ENCODE measurements at regions not wholly inside any gene's neighbourhood (a gene's known extent, or its start where the extent isn't known, plus 50 kb on each side); places are given as distances from the start of the nearest gene placed in this dataset.

DNA sequence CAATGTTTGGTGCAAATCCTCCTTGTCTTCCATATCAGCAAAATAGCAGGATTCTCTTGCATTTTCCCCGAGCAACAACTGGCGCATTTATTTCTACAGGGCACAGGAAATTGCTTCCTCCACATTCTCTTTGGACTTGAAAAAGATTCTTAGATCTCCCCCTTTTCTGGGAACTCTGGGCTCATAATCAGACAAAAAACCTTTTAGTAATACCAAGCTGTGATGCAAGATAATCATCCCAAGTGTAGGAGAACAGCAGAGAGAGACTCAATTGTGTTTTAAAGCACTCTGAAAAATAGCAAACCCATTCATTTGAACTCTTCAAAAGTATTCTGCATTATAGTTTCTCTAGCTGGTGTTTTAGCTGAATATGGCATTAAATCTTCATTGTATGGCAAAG is 419.6 kb upstream of the NPVF start:
- FAIRE-seq: no peak
- Histone ChIP-seq H3K4me2 (ENCODE audit: low read length) (no peak overlapping the region), H3K4me3 (ENCODE audit: insufficient read depth, low read depth, low read length) (no peak overlapping the region), H3K9ac (ENCODE audit: low read length) (no peak overlapping the region), H4K20me1 (ENCODE audit: insufficient read depth, low read length) (no peaks in the 10 kb centered on the region), H3K4me1 (ENCODE audit: insufficient read depth, low read length) (no peaks in the 10 kb centered on the region), H3K27ac (ENCODE audit: low read depth, low read length) (no peak overlapping the region), H3K27me3 (ENCODE audit: insufficient read depth, low read length) (no peaks in the 10 kb centered on the region), H2AFZ (ENCODE audit: low read depth, low read length) (no peak overlapping the region), H3K79me2 (ENCODE audit: insufficient read depth, low read length) (no peaks in the 10 kb centered on the region), H3K36me3 (ENCODE audit: insufficient read depth, low read length) (no peaks in the 10 kb centered on the region), H3K9me3 (ENCODE audit: insufficient read depth, low read depth, low read length) (no peaks in the 10 kb centered on the region)
- TF ChIP-seq, protein P1, sequence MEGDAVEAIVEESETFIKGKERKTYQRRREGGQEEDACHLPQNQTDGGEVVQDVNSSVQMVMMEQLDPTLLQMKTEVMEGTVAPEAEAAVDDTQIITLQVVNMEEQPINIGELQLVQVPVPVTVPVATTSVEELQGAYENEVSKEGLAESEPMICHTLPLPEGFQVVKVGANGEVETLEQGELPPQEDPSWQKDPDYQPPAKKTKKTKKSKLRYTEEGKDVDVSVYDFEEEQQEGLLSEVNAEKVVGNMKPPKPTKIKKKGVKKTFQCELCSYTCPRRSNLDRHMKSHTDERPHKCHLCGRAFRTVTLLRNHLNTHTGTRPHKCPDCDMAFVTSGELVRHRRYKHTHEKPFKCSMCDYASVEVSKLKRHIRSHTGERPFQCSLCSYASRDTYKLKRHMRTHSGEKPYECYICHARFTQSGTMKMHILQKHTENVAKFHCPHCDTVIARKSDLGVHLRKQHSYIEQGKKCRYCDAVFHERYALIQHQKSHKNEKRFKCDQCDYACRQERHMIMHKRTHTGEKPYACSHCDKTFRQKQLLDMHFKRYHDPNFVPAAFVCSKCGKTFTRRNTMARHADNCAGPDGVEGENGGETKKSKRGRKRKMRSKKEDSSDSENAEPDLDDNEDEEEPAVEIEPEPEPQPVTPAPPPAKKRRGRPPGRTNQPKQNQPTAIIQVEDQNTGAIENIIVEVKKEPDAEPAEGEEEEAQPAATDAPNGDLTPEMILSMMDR (IDR thresholded peaks at IDR 0.05; ENCODE audit: insufficient read depth, low read depth, low read length): no peak
- no peak for TF ChIP-seq EZH2 (IDR thresholded peaks at IDR 0.05; ENCODE audit: insufficient read depth, low read length)
- H3K9me3 Mint-ChIP-seq (ENCODE audit: unreplicated experiment): no peaks in the 10 kb centered on the region
- H3K36me3 Mint-ChIP-seq (ENCODE audit: low read depth, unreplicated experiment): no peaks in the 10 kb centered on the region
- H3K27me3 Mint-ChIP-seq (ENCODE audit: low read depth, unreplicated experiment): no peaks in the 10 kb centered on the region
- no peak overlapping the region for H3K4me3 Mint-ChIP-seq (ENCODE audit: unreplicated experiment)
- no peak for DNase-seq (ENCODE audit: low read depth)
- peaks cover 18% of the 10 kb centered on the region for H3K4me1 Mint-ChIP-seq (ENCODE audit: low read depth, unreplicated experiment)
- no peak overlapping the region for H3K27ac Mint-ChIP-seq (ENCODE audit: unreplicated experiment)

DNA sequence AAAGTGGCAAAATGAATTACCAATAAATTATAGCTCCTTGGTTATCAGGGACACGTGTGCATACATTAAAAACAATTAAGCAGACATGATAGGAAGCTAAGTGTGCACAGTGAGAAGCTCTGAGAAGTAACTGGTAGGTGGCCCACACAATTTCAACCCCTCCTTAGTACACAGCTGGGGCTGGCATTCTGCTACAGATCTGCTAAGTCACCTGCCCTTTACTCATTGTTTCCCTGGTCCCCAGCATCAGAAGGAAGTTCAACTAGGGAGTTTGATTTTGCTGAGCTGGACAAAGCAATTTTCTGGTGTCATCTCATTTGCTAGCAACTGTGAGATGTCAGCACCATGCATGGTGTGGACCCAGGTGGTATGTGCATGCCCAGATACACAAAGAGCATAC is 424.1 kb upstream of the NPVF start:
- Mint-ChIP-seq H3K4me1 (ENCODE audit: low read depth, unreplicated experiment) (peaks cover under 1% of the 10 kb centered on the region), H3K4me3 (ENCODE audit: unreplicated experiment) (no peak overlapping the region), H3K9me3 (ENCODE audit: unreplicated experiment) (no peaks in the 10 kb centered on the region), H3K27ac (ENCODE audit: unreplicated experiment) (no peak overlapping the region), H3K27me3 (ENCODE audit: low read depth, unreplicated experiment) (no peaks in the 10 kb centered on the region), H3K36me3 (ENCODE audit: low read depth, unreplicated experiment) (no peaks in the 10 kb centered on the region)
- DNase-seq (ENCODE audit: low read depth) (no peak), FAIRE-seq (no peak)
- Histone ChIP-seq H3K9ac (ENCODE audit: low read length) (no peak overlapping the region), H3K4me1 (ENCODE audit: insufficient read depth, low read length) (no peaks in the 10 kb centered on the region), H3K27me3 (ENCODE audit: insufficient read depth, low read length) (no peaks in the 10 kb centered on the region), H3K79me2 (ENCODE audit: insufficient read depth, low read length) (no peaks in the 10 kb centered on the region), H3K4me2 (ENCODE audit: low read length) (no peak overlapping the region), H3K4me3 (ENCODE audit: insufficient read depth, low read depth, low read length) (no peak overlapping the region), H3K36me3 (ENCODE audit: insufficient read depth, low read length) (no peaks in the 10 kb centered on the region), H3K9me3 (ENCODE audit: insufficient read depth, low read depth, low read length) (no peaks in the 10 kb centered on the region), H4K20me1 (ENCODE audit: insufficient read depth, low read length) (no peaks in the 10 kb centered on the region), H2AFZ (ENCODE audit: low read depth, low read length) (no peak overlapping the region), H3K27ac (ENCODE audit: low read depth, low read length) (no peak overlapping the region)
- TF ChIP-seq EZH2 (IDR thresholded peaks at IDR 0.05; ENCODE audit: insufficient read depth, low read length): no peak
- TF ChIP-seq, protein P1 (IDR thresholded peaks at IDR 0.05; ENCODE audit: insufficient read depth, low read depth, low read length): no peak

- no peak overlapping the region for H3K27ac Mint-ChIP-seq (ENCODE audit: unreplicated experiment)
Measured at GRCh38 chr7:25653384-25653783, 425.1 kb upstream of the NPVF start.

More at GRCh38 chr7:25653384-25653783, 425.1 kb upstream of the NPVF start:
- Mint-ChIP-seq H3K4me3 (ENCODE audit: unreplicated experiment) (no peak overlapping the region), H3K4me1 (ENCODE audit: low read depth, unreplicated experiment) (no peaks in the 10 kb centered on the region), H3K27me3 (ENCODE audit: low read depth, unreplicated experiment) (peaks cover 4% of the 10 kb centered on the region), H3K9me3 (ENCODE audit: unreplicated experiment) (no peaks in the 10 kb centered on the region), H3K36me3 (ENCODE audit: low read depth, unreplicated experiment) (no peaks in the 10 kb centered on the region)
- H3K79me2 ChIP-seq (ENCODE audit: insufficient read depth, low read length): no peaks in the 10 kb centered on the region
- no peaks in the 10 kb centered on the region for H3K27me3 ChIP-seq (ENCODE audit: insufficient read depth, low read length)
- H3K4me2 ChIP-seq (ENCODE audit: low read length): no peak overlapping the region
- DNase-seq (ENCODE audit: low read depth): no peak
- H3K4me1 ChIP-seq (ENCODE audit: insufficient read depth, low read length): no peaks in the 10 kb centered on the region
- H3K36me3 ChIP-seq (ENCODE audit: insufficient read depth, low read length): no peaks in the 10 kb centered on the region
- H3K9me3 ChIP-seq (ENCODE audit: insufficient read depth, low read depth, low read length): no peaks in the 10 kb centered on the region
- no peak overlapping the region for H3K9ac ChIP-seq (ENCODE audit: low read length)
- TF ChIP-seq, protein P1 (IDR thresholded peaks at IDR 0.05; ENCODE audit: insufficient read depth, low read depth, low read length): no peak
- H3K27ac ChIP-seq (ENCODE audit: low read depth, low read length): no peak overlapping the region
- H3K4me3 ChIP-seq (ENCODE audit: insufficient read depth, low read depth, low read length): no peak overlapping the region
- H4K20me1 ChIP-seq (ENCODE audit: insufficient read depth, low read length): no peaks in the 10 kb centered on the region
- H2AFZ ChIP-seq (ENCODE audit: low read depth, low read length): no peak overlapping the region
- FAIRE-seq: no peak

Measured in astrocyte (in vitro differentiated cells and primary cell).